ENCODE measurements at regions not wholly inside any gene's neighbourhood (a gene's known extent, or its start where the extent isn't known, plus 50 kb on each side); places are given as distances from the start of the nearest gene placed in this dataset.
A peak's percentile ranks its signal among the peaks of the same experiment; 100 is the strongest.

DNA sequence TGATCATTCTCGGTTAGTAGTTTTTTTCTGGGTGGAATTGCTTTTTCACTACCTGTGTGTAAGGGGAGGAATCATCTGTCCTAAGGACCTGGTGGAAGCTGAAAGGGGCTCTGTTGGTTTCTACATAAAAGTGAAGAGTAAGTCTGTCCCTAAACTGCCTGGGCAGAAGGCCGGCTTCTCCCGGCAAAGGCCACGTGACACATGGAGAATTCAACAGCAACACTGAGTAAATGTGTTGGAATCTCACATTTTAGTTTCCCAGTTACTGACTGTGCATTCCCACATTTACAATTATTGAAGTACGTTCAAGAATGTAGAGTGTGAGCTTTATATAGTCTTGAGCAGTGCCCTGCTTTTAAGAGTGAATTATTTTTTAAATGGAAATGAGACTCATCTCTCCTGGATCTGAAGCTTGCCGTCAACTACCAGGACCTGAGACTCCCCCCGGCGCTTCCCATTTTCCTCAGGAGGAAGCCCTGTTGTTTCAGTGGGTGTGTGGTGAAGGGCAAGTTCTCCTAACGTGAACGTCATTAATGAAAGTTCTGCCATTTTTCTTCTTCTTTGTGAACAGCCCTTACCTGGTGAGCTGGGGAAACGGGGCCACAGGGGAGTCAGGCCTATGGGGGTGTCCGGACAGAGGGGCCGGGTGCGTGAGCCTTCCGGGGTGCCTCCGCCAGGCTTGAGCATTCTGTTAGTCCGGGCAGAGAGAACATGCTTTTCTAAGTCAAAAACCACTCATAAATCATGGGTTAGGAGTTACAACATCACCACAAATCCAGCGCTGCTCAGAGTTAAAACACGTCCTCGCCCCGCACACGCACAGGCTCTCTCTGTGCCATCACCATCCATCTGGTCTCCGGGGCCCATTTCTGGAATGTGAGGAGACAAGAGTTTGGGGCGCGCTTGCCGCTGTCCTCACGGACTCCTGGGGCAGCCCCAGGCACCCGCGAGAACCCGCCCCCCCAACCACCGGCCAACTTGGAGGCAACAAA is 56.6 kb upstream of the SMOC2 start:
- no peak for DNase-seq

DNA sequence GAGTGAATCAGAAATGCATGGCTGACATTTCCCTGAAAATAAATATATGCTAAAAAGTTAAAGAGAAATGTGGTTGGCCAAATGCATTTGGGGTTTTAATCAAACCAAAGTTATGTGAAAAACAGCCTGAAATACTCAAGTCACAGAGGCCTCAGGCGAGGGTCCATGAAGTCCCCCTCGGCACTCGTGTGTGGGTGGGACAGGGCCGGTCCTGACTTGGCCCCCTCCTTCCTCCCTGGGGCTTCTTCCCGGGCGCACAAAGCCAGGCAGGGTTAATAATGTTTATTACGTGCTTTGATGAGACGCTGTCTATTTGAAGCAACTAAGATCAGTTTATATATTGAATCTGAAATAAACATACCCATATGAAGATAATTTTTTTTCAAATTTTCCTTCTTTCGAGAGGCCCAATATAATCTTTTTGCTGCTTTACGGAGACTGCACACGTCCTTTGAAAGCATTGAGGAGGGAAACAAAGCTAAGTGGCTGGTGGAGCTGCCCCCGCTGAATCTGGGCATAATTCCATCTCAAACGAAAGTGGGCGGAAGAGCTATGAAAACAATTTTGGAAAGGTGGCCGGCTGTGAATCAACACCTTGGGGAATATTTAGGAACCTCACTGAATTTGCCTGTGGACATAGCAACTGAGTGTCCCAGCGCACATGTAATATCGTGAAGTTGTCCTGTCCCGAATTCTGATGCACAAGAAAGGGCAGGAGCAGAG is 55.8 kb upstream of the SMOC2 start:
- peak; percentile 41 for DNase-seq

DNA sequence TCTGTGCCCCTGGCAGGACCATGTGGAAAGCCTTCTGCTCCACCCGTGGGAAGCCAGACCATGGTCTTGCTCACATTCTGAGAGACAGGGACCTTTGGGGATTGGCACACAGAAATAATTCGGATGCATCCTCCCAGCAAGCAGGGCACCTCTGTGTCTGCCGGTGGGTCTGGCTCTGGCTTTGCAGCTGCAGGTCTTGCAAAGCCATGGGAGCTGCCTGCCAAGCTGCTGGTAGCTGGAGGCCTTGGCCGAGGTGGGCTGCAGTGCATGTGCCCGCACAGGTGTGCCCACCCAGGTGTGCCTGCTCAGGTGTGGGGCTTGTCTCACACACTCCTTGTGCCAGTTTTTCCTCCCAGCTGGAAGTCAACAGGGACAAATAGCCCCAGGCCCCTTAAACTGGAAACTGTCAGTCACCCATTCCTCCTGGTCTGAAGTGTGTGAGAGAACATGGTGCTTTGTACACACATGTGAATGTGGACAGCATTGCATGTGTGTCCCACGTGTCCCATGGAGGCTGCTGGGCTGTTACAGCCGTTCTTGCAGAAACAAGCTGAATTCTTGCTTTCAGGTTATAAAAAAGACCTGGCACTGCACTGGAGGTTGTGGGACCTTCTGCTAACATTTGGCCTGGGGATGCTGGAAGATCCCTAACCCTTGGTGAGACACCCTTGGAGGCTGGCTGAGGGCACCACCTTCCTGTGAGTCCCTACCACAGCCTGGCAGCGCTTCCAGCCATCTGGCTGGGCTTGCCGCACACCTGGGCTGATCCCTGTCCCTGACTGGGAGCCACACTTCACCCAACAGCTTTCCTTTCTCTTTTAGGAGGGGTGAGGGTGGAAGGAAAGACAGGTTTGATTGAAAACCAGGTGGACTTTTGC is 54.9 kb upstream of the SMOC2 start:
- DNase-seq: no peak

DNA sequence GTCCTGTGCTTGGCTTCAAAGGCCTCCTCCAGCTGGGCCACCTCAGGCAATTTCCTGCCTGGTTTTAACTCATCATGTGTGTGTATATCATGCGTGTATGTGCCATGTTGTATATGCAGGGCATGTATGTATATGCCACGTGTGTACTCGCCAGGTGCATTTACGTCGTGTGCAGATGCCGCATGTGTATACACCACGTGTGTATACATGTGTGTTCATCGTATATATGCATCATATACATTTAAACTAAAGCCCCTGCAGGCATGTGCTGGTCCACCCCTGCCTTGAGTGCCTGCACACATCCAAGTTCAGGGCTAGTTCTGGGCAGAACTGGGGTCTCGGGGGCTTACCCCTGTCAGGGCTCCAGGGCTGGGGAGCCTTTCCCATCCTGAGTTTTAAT is 54.0 kb upstream of the SMOC2 start:
- DNase-seq: no peak

DNA sequence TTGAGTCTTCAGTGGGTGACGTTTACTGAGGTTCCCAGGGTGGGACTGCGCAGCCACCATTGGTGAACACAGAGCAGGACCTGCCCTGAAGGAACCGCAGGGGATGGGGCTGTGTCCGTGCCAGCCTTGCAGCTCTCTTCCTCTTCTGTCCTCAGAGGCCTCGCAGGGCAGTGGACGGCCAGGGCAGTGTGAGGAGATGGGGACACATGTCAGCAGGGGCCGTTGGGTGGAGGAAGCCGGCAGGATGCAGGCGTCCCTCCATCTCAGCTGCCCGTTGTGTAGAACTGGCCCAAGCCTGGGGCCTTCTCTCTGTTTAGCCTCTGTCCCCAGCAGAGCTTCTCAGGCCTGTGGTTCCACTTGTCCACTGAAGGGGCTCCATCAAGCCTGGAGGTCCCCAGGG is 53.6 kb upstream of the SMOC2 start:
- no peak for DNase-seq

DNA sequence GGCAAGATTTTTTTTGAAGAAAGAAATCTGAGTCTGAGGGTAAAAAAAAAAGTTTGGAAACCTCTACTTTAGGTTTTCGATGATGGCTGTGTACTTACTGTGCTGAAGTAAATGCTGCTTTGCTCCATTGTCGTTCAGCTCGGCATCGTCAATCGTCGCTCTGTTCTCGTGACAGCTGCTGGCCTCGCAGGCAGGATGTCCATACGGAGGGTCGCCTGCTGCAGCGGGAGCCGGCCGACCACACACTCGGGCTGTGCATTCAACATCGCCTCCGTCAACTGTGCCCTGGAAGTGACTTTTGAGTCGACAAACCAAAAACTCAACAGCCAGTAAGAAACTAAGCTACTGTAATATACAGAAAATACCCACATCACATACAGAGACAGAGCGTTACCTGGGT is 53.1 kb upstream of the SMOC2 start:
- DNase-seq: no peak

DNA sequence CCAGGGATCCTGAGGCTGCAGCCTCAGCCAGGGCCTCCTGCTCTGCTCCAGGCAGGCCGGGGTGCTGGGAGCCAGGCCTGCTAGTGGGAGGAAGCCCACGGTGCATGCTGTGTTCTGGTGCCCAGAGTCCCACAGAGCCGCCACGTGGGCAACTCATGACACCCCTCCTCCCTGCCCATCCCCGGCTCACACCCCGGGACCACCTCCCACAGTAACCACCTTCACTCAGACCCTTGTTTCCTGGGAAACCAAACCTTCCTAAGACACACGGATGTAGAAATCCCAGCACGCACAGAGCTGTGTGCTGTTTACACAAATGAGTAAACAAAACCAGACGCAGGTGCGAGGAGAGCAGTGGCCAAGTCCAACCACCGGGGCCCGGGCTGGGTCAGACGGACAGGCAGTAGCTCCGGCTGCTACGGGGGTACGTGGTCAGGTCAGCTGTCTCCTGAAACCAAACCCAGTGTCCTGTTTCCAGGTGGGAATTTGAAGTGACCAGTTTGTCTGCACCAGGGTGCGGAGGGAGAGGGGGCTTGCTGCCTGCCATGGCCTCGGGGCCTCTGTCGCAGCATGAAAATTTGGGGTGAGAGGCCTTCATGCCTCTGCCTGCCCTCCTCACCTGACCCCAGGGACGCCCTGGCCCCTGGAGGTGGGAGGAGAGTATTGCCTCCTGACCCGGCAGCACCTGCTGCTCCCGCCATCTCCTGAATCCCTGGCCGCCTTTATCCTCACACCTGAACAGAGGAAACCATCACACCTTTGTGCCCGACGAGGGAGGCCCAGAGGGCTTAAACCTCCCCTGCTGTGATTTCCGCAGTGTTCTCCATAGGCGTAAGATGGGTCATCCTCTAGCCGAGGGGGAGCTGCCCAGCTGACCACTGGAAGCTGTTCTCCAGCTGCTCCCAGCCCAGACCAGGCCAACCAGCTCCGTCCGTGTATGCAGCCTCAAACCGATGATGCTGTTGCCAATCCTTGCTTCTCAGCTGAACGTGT is 52.0 kb upstream of the SMOC2 start:
- peak; percentile 62 for DNase-seq

DNA sequence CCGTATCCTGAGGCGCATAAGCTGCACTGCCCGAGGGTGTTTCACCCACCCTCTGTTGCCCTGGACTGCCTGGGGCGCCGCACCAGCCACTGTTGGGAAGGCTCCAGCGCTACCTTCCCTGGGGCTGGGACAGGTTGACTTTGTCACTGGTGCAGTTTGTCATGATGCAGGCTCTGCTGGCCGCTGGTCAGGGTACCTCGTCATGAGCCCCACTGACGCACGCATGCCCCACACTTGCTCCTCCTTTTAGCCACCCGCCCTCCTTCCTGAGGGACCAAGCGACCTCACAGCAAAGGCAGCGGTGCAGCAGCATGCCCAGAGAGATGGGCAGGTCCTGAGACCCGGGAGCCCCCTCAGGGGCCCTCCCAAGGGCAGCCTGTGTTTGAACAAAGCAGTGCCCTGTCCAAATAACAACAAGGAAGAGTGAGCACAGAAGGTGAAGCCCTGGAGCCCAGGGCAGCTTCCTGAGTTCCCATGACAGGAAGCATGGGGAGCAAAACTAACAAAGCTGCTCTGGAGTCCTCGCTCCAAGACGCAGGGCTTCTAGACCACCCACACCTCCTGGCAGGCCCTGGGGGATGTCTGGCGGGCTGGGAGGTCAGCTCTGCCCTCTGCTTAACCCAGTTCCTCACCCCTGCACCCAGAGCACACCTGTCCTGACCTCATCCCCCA is 50.1 kb upstream of the SMOC2 start:
- no peak for DNase-seq

All from COR-L47 (cell line).